C4-2B (cell line): ENCODE measurements at regions not wholly inside any gene's neighbourhood (a gene's known extent, or its start where the extent isn't known, plus 50 kb on each side); places are given as distances from the start of the nearest gene placed in this dataset.

ENCODE experiments used
- ZFX ChIP-seq: fragments of 450-650 bp; IDR thresholded peaks from 2 replicates; pipeline ENCODE4 v1.6.1; 2017
- TF ChIP-seq, protein P1 (sequence below): fragments of 450-650 bp; conservative IDR thresholded peaks from 2 replicates; pipeline ENCODE4 v1.5.1; 2017; ENCODE audit warnings: mild to moderate bottlenecking

- TF ChIP-seq, protein P1, sequence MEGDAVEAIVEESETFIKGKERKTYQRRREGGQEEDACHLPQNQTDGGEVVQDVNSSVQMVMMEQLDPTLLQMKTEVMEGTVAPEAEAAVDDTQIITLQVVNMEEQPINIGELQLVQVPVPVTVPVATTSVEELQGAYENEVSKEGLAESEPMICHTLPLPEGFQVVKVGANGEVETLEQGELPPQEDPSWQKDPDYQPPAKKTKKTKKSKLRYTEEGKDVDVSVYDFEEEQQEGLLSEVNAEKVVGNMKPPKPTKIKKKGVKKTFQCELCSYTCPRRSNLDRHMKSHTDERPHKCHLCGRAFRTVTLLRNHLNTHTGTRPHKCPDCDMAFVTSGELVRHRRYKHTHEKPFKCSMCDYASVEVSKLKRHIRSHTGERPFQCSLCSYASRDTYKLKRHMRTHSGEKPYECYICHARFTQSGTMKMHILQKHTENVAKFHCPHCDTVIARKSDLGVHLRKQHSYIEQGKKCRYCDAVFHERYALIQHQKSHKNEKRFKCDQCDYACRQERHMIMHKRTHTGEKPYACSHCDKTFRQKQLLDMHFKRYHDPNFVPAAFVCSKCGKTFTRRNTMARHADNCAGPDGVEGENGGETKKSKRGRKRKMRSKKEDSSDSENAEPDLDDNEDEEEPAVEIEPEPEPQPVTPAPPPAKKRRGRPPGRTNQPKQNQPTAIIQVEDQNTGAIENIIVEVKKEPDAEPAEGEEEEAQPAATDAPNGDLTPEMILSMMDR, result no peak
- TF ChIP-seq ZFX, result no peak
These were observed 93.8 kb upstream of the CEP85L start for GRCh38 chr6:118745156-118745555.
